HUES64 (cell line): ENCODE measurements at regions not wholly inside any gene's neighbourhood (a gene's known extent, or its start where the extent isn't known, plus 50 kb on each side); places are given as distances from the start of the nearest gene placed in this dataset.

Experiments
- H3K27ac ChIP-seq: 2 replicates; pipeline ENCODE4 v1.7.0; 2013; ENCODE audit warnings: low read depth, low read length, inconsistent platforms
- H3K27me3 ChIP-seq: 2 replicates; pipeline ENCODE4 v1.6.1; 2013; ENCODE audit warnings: mild to moderate bottlenecking, low read length; ENCODE audit not compliant: insufficient read depth
- H3K36me3 ChIP-seq: 2 replicates; pipeline ENCODE4 v1.6.1; 2013; ENCODE audit warnings: mild to moderate bottlenecking, low read length; ENCODE audit not compliant: insufficient read depth
- H3K4me1 ChIP-seq: 2 replicates; pipeline ENCODE4 v1.6.1; 2013; ENCODE audit warnings: mild to moderate bottlenecking, low read length, moderate library complexity; ENCODE audit not compliant: insufficient read depth
- H3K4me3 ChIP-seq: 2 replicates; pipeline ENCODE4 v1.5.1; 2013; ENCODE audit warnings: mild to moderate bottlenecking, low read length, moderate library complexity
- H3K9ac ChIP-seq: 2 replicates; pipeline ENCODE4 v1.6.1; 2013; ENCODE audit warnings: mild to moderate bottlenecking, low read depth, low read length
- H3K9me3 ChIP-seq: 2 replicates; pipeline ENCODE4 v1.6.1; 2013; ENCODE audit warnings: low read depth, low read length; ENCODE audit not compliant: insufficient read depth
- WGBS: fragments of 150-250, 120-280 bp; methylation state at CpG from one replicate; pipeline ENCODE4 v1.1.7; 2013; ENCODE audit warnings: missing lambda C conversion rate; 5-methylcytosine and 5-hydroxymethylcytosine counted together

GRCh38 chr22:49491221-49491635 lies 336.4 kb downstream of the BRD1 start:
- Histone ChIP-seq H3K27ac (no peak overlapping the region), H3K27me3 (no peaks in the 10 kb centered on the region), H3K9ac (no peak overlapping the region), H3K9me3 (no peaks in the 10 kb centered on the region), H3K4me3 (no peak overlapping the region), H3K36me3 (no peaks in the 10 kb centered on the region), H3K4me1 (peaks cover 15% of the 10 kb centered on the region)
- WGBS, result 86% methylated on average over 9 of the region's 9 CpGs

- no peak overlapping the region for H3K27ac ChIP-seq
- H3K4me3 ChIP-seq, result no peak overlapping the region
- no peaks in the 10 kb centered on the region for H3K27me3 ChIP-seq
- H3K36me3 ChIP-seq, result no peaks in the 10 kb centered on the region
- 95% methylated on average over 18 of the region's 18 CpGs for WGBS
- H3K4me1 ChIP-seq, result peaks cover 15% of the 10 kb centered on the region
- no peaks in the 10 kb centered on the region for H3K9me3 ChIP-seq
- no peak overlapping the region for H3K9ac ChIP-seq
Observed at GRCh38 chr22:49490692-49491091, 337.0 kb downstream of the BRD1 start.

DNA sequence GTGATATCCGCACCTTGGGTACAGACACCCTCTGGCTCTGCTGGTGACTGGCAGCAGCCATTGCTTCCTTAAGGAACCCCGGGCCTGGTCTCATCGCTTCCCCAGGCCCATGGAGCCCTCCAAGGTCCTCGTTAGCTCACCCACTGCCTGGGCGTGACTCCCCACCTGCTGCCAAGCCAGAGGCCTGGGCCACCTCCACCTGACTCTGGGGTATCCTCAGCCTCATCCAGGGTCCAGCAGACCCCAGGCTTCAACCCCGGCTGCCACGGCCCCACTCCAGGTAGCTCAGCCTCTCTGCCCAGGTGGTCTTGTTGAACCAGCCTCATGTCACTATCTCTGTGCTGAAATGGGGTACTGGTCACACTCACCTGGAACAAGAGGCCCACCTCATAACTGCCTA lies 337.9 kb downstream of the BRD1 start:
- Histone ChIP-seq H3K4me1 (peaks cover 15% of the 10 kb centered on the region), H3K4me3 (no peak overlapping the region), H3K9ac (no peak overlapping the region), H3K27me3 (no peaks in the 10 kb centered on the region), H3K27ac (no peak overlapping the region), H3K36me3 (no peaks in the 10 kb centered on the region), H3K9me3 (no peaks in the 10 kb centered on the region)
- WGBS, result 95% methylated on average over 7 of the region's 7 CpGs

- H3K36me3 ChIP-seq, result no peaks in the 10 kb centered on the region
- H3K27ac ChIP-seq, result no peak overlapping the region
- H3K27me3 ChIP-seq, result no peaks in the 10 kb centered on the region
- no peaks in the 10 kb centered on the region for H3K9me3 ChIP-seq
- WGBS, result 95% methylated on average over 10 of the region's 10 CpGs
- no peak overlapping the region for H3K9ac ChIP-seq
- no peak overlapping the region for H3K4me3 ChIP-seq
- H3K4me1 ChIP-seq, result peaks cover 15% of the 10 kb centered on the region
Observed at GRCh38 chr22:49488943-49489342, 338.7 kb downstream of the BRD1 start.

DNA sequence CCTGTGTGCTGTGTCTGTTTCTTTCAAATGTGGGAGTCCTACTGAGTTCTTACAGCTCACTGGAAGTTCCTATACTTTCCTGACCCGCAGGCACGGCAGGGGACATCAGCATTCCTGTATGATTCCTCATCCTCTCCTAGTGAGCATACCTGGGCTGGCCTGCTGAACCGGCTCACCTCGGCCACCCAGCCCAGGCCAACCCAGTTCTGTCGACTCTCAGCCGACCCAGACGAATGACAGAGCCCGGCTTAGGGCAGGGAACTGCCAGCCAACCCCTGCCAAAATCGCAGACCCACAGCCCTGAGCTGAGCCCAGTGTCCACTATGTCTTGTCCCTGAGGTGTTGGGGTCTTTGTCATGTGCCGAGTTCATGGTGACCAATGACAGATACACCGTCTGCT lies 339.7 kb downstream of the BRD1 start:
- H3K9ac ChIP-seq, result peak overlapping the region; percentile 16; the same call in 1 of the 2 replicates
- no peaks in the 10 kb centered on the region for H3K9me3 ChIP-seq
- no peaks in the 10 kb centered on the region for H3K27me3 ChIP-seq
- 36% methylated on average over 11 of the region's 11 CpGs for WGBS
- H3K4me1 ChIP-seq, result peaks cover 15% of the 10 kb centered on the region
- H3K27ac ChIP-seq, result peak overlapping the region; percentile 69
- H3K4me3 ChIP-seq, result no peak overlapping the region
- H3K36me3 ChIP-seq, result no peaks in the 10 kb centered on the region

GRCh38 chr22:49486225-49486624 lies 341.4 kb downstream of the BRD1 start:
- Histone ChIP-seq H3K36me3 (no peaks in the 10 kb centered on the region), H3K9ac (no peak overlapping the region), H3K27me3 (no peaks in the 10 kb centered on the region), H3K4me3 (no peak overlapping the region), H3K9me3 (no peaks in the 10 kb centered on the region), H3K4me1 (peaks cover 30% of the 10 kb centered on the region), H3K27ac (no peak overlapping the region)
- WGBS, result 89% methylated on average over 7 of the region's 7 CpGs

- Histone ChIP-seq H3K9ac (no peak overlapping the region), H3K36me3 (no peaks in the 10 kb centered on the region), H3K9me3 (no peaks in the 10 kb centered on the region), H3K27ac (no peak overlapping the region), H3K4me3 (no peak overlapping the region), H3K27me3 (no peaks in the 10 kb centered on the region), H3K4me1 (peaks cover 40% of the 10 kb centered on the region)
- 89% methylated on average over 6 of the region's 6 CpGs for WGBS
Observed at GRCh38 chr22:49483946-49484345, 343.7 kb downstream of the BRD1 start.

DNA sequence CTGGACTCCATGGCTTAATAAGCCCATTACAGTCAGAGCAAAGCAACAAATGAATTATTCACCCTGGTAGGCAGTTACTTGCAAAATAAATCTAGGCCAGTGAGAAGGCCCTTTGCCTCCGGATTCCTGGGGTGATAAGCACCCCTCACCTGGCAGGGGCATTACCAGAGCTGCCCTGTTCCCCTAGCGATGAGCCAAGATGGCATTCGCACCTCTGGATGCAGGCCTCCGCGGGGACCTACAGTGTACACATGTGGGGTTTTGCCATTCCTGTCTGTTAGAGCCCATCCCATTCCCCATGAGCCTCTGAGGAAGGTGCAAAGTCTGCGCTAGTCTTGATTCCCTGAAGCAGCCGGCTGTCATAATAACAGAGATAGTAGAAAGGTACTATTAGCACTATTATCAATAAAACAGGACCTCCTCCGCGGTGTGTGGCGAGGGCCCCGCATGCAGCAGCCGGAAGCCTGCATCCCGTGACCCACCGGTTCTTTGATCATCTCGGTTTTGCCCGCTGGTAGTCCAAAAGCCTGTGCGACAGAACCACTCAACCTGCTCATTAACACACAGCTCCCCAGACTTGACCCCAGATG lies 344.3 kb downstream of the BRD1 start:
- H3K36me3 ChIP-seq, result no peaks in the 10 kb centered on the region
- peaks cover 39% of the 10 kb centered on the region for H3K4me1 ChIP-seq
- no peak overlapping the region for H3K4me3 ChIP-seq
- no peak overlapping the region for H3K9ac ChIP-seq
- 95% methylated on average over 16 of the region's 17 CpGs for WGBS
- H3K27ac ChIP-seq, result no peak overlapping the region
- no peaks in the 10 kb centered on the region for H3K27me3 ChIP-seq
- no peaks in the 10 kb centered on the region for H3K9me3 ChIP-seq

GRCh38 chr22:49482811-49483210 lies 344.9 kb downstream of the BRD1 start:
- H3K9me3 ChIP-seq, result no peaks in the 10 kb centered on the region
- H3K27me3 ChIP-seq, result no peaks in the 10 kb centered on the region
- no peak overlapping the region for H3K27ac ChIP-seq
- peaks cover 34% of the 10 kb centered on the region for H3K4me1 ChIP-seq
- no peak overlapping the region for H3K9ac ChIP-seq
- 91% methylated on average over 13 of the region's 13 CpGs for WGBS
- no peak overlapping the region for H3K4me3 ChIP-seq
- H3K36me3 ChIP-seq, result no peaks in the 10 kb centered on the region

DNA sequence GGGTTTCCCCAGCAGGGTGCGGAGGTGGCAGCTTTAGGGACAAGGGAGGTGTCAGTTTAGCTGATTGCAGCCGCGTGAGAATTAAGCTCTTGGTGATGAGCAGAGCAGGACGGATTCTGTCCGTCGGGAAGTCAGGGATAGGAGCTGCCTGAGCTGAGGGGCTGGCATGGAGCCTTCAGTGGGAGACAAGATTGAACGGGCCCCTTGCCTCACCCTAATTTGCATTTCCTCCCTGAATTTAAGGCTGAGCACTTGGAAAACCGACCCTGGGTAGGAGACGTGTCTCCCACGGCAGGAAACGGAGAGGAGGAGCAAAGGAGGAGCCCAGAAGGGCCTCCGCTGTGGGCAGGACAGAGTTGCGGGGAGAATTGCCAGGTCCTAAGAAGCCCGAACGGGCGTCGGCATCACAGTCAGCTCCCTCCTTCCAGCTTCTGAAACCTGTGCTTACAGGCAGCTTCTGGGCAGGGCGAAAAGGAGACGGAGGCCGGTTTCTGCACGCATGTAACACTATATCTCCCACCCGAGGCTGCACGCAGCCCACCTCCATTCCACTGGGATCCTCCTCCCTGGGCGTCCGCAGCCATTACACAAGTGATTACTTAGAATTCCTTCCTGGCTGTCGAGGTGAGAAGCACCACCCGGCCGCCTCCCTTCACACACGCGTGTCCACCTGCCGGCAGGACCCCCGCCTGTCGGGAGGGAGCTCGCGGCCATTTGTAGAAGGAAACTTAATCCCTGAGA lies 345.8 kb downstream of the BRD1 start:
- 37% methylated on average over 35 of the region's 35 CpGs for WGBS

GRCh38 chr22:49480896-49481658 lies 346.6 kb downstream of the BRD1 start:
- no peak overlapping the region for H3K4me3 ChIP-seq

More for the DNA sequence above, 345.8 kb downstream of the BRD1 start:
- Histone ChIP-seq H3K4me1 (peaks cover 26% of the 10 kb centered on the region), H3K9ac (no peak overlapping the region), H3K4me3 (no peak overlapping the region), H3K27ac (no peak overlapping the region), H3K27me3 (no peaks in the 10 kb centered on the region), H3K36me3 (no peaks in the 10 kb centered on the region), H3K9me3 (no peaks in the 10 kb centered on the region)

More at GRCh38 chr22:49480896-49481658, 346.6 kb downstream of the BRD1 start:
- 79% methylated on average over 23 of the region's 23 CpGs for WGBS
- Histone ChIP-seq H3K9ac (no peak overlapping the region), H3K27me3 (no peaks in the 10 kb centered on the region), H3K9me3 (no peaks in the 10 kb centered on the region), H3K36me3 (no peaks in the 10 kb centered on the region), H3K27ac (no peak overlapping the region), H3K4me1 (peaks cover 27% of the 10 kb centered on the region)
